ENCODE measurements at regions not wholly inside any gene's neighbourhood (a gene's known extent, or its start where the extent isn't known, plus 50 kb on each side); places are given as distances from the start of the nearest gene placed in this dataset.

- H3K9me3 ChIP-seq (ENCODE audit: low read depth), result no peaks in the 10 kb centered on the region
- H2AFZ ChIP-seq (replicated peaks), result no peak overlapping the region
- peaks cover 27% of the 10 kb centered on the region for H3K27me3 ChIP-seq
- Mint-ChIP-seq H3K4me1 (peaks cover 30% of the 10 kb centered on the region), H3K27ac (no peak overlapping the region), H3K4me3 (peak overlapping the region; percentile 94), H3K27me3 (ENCODE audit: insufficient read depth, low read depth) (peaks cover 16% of the 10 kb centered on the region), H3K36me3 (no peaks in the 10 kb centered on the region), H3K9me3 (no peaks in the 10 kb centered on the region)
- H3K79me2 ChIP-seq (ENCODE audit: low read depth), result peaks cover 22% of the 10 kb centered on the region
- peaks cover 23% of the 10 kb centered on the region for H3F3A ChIP-seq (ENCODE audit: low read depth)
- no peak overlapping the region for H3K9ac ChIP-seq
- H3K36me3 ChIP-seq, result no peaks in the 10 kb centered on the region
- H3K4me3 ChIP-seq, result no peak overlapping the region
- H3K27ac ChIP-seq, result no peak overlapping the region
- H3K4me1 ChIP-seq, result peaks cover 12% of the 10 kb centered on the region
- peak overlapping the region; percentile 91 for H3K4me2 ChIP-seq
- H4K20me1 ChIP-seq (ENCODE audit: low read depth), result peaks cover 20% of the 10 kb centered on the region
- TF ChIP-seq CTCF (IDR thresholded peaks at IDR 0.05) (no peak), EZH2phosphoT487 (IDR thresholded peaks at IDR 0.05) (no peak), EZH2 (IDR thresholded peaks at IDR 0.05) (no peak)
- no peak for DNase-seq (ENCODE audit: low spot score)
Observed at GRCh38 chr1:65069011-65069565, 78.9 kb upstream of the AK4 start.

GRCh38 chr1:65072845-65073244 lies 75.2 kb upstream of the AK4 start:
- TF ChIP-seq CTCF (IDR thresholded peaks at IDR 0.05) (no peak), EZH2phosphoT487 (IDR thresholded peaks at IDR 0.05) (no peak), EZH2 (IDR thresholded peaks at IDR 0.05) (no peak)
- peaks cover 4% of the 10 kb centered on the region for H3K27me3 Mint-ChIP-seq (ENCODE audit: insufficient read depth, low read depth)
- Histone ChIP-seq H3K27me3 (peaks cover 27% of the 10 kb centered on the region), H3K4me3 (no peak overlapping the region), H3K9ac (no peak overlapping the region), H3K4me1 (peaks cover 6% of the 10 kb centered on the region), H2AFZ (replicated peaks) (no peak overlapping the region), H3K79me2 (ENCODE audit: low read depth) (no peaks in the 10 kb centered on the region), H3K36me3 (no peaks in the 10 kb centered on the region), H3K9me3 (ENCODE audit: low read depth) (no peaks in the 10 kb centered on the region), H4K20me1 (ENCODE audit: low read depth) (no peaks in the 10 kb centered on the region), H3F3A (ENCODE audit: low read depth) (peaks cover 6% of the 10 kb centered on the region), H3K27ac (no peak overlapping the region), H3K4me2 (no peak overlapping the region)
- H3K36me3 Mint-ChIP-seq, result no peaks in the 10 kb centered on the region
- H3K27ac Mint-ChIP-seq, result no peak overlapping the region
- H3K9me3 Mint-ChIP-seq, result no peaks in the 10 kb centered on the region
- peaks cover 16% of the 10 kb centered on the region for H3K4me1 Mint-ChIP-seq
- H3K4me3 Mint-ChIP-seq, result no peak overlapping the region
- DNase-seq (ENCODE audit: low spot score), result no peak

- TF ChIP-seq CTCF (IDR thresholded peaks at IDR 0.05) (peak; percentile 85), EZH2 (IDR thresholded peaks at IDR 0.05) (no peak)
- no peak overlapping the region for H3K4me2 ChIP-seq
- H3K9ac ChIP-seq, result no peak overlapping the region
- Mint-ChIP-seq H3K27me3 (ENCODE audit: insufficient read depth, low read depth) (no peaks in the 10 kb centered on the region), H3K4me1 (no peaks in the 10 kb centered on the region), H3K9me3 (no peaks in the 10 kb centered on the region), H3K27ac (no peak overlapping the region), H3K4me3 (no peak overlapping the region), H3K36me3 (no peaks in the 10 kb centered on the region)
- no peak overlapping the region for H3K27ac ChIP-seq
- no peaks in the 10 kb centered on the region for H4K20me1 ChIP-seq (ENCODE audit: low read depth)
- no peak overlapping the region for H3K4me3 ChIP-seq
- no peaks in the 10 kb centered on the region for H3K79me2 ChIP-seq (ENCODE audit: low read depth)
- no peaks in the 10 kb centered on the region for H3K4me1 ChIP-seq
- peaks cover 3% of the 10 kb centered on the region for H3K27me3 ChIP-seq
- H2AFZ ChIP-seq (replicated peaks), result peak overlapping the region; percentile 77
- H3F3A ChIP-seq (ENCODE audit: low read depth), result no peaks in the 10 kb centered on the region
- H3K9me3 ChIP-seq (ENCODE audit: low read depth), result no peaks in the 10 kb centered on the region
- DNase-seq (ENCODE audit: low spot score), result peak; percentile 70
- no peaks in the 10 kb centered on the region for H3K36me3 ChIP-seq
Observed at GRCh38 chr1:65075123-65075976, 72.7 kb upstream of the AK4 start.

Data from neural progenitor cell (in vitro differentiated cells).